Hippocampal formation (tissue), 2 donors: ENCODE measurements at regions not wholly inside any gene's neighbourhood (a gene's known extent, or its start where the extent isn't known, plus 50 kb on each side); places are given as distances from the start of the nearest gene placed in this dataset.

Experiments used
- DNase-seq, 2 donors: peaks; one replicate each; lab custom pipeline; 2025; lab: John Stamatoyannopoulos, UW

- no peak for DNase-seq
These were observed 111.7 kb downstream of the DUSP10 start for GRCh38 chr1:221630236-221630635.

- DNase-seq: no peak
These were observed 110.3 kb downstream of the DUSP10 start for GRCh38 chr1:221631556-221631955.

- DNase-seq: no peak
These were observed 109.8 kb downstream of the DUSP10 start for GRCh38 chr1:221632072-221632471.

- DNase-seq: no peak
These were observed 108.0 kb downstream of the DUSP10 start for GRCh38 chr1:221633841-221634409.

- DNase-seq: no peak
These were observed 107.3 kb downstream of the DUSP10 start for GRCh38 chr1:221634606-221635005.

GRCh38 chr1:221635305-221635704 lies 106.6 kb downstream of the DUSP10 start:
- DNase-seq: no peak

GRCh38 chr1:221636096-221636495 lies 105.8 kb downstream of the DUSP10 start:
- DNase-seq: no peak

- no peak for DNase-seq
These were observed 104.9 kb downstream of the DUSP10 start for GRCh38 chr1:221636967-221637366.

GRCh38 chr1:221637641-221638041 lies 104.2 kb downstream of the DUSP10 start:
- peak in 1 of 2 donors; percentile 31 for DNase-seq

GRCh38 chr1:221638595-221638994 lies 103.3 kb downstream of the DUSP10 start:
- DNase-seq: no peak

- DNase-seq: no peak
These were observed 100.1 kb downstream of the DUSP10 start for GRCh38 chr1:221641811-221642210.

- no peak for DNase-seq
These were observed 98.3 kb downstream of the DUSP10 start for GRCh38 chr1:221643404-221644144.

- DNase-seq: no peak
These were observed 97.8 kb downstream of the DUSP10 start for GRCh38 chr1:221644145-221644448.

GRCh38 chr1:221644663-221645258 lies 97.1 kb downstream of the DUSP10 start:
- DNase-seq: no peak

GRCh38 chr1:221648201-221648600 lies 93.7 kb downstream of the DUSP10 start:
- DNase-seq: no peak
